Ishikawa (cell line): ENCODE measurements at regions not wholly inside any gene's neighbourhood (a gene's known extent, or its start where the extent isn't known, plus 50 kb on each side); places are given as distances from the start of the nearest gene placed in this dataset.

Experiments used
- CEBPB ChIP-seq: IDR thresholded peaks from 2 replicates; pipeline ENCODE4 v1.6.1; 2012
- CREB1 ChIP-seq: IDR thresholded peaks from 2 replicates; pipeline ENCODE4 v1.6.1; 2012; ENCODE audit warnings: low read depth
- EGR1 ChIP-seq: IDR thresholded peaks from 2 replicates; pipeline ENCODE4 v1.6.1; 2012
- EP300 ChIP-seq: IDR thresholded peaks from 2 replicates; pipeline ENCODE4 v1.6.1; 2012; ENCODE audit warnings: borderline replicate concordance
- FOXM1 ChIP-seq: IDR thresholded peaks from 2 replicates; pipeline ENCODE4 v1.6.1; 2012; ENCODE audit warnings: low read depth, borderline replicate concordance
- MAX ChIP-seq: IDR thresholded peaks from 2 replicates; pipeline ENCODE4 v1.6.1; 2012
- NFIC ChIP-seq: IDR thresholded peaks from 2 replicates; pipeline ENCODE4 v1.6.1; 2012
- RAD21 ChIP-seq: IDR thresholded peaks from 2 replicates; pipeline ENCODE4 v1.6.1; 2012; ENCODE audit warnings: low read depth
- REST ChIP-seq: IDR thresholded peaks from 2 replicates; pipeline ENCODE4 v1.6.1; 2012; ENCODE audit warnings: low read depth, mild to moderate bottlenecking
- TAF1 ChIP-seq: IDR thresholded peaks from 2 replicates; pipeline ENCODE4 v1.6.1; 2012; ENCODE audit warnings: low read depth, mild to moderate bottlenecking
- TCF12 ChIP-seq: IDR thresholded peaks from 2 replicates; pipeline ENCODE4 v1.6.1; 2012; ENCODE audit warnings: low read depth
- TEAD4 ChIP-seq: IDR thresholded peaks from 2 replicates; pipeline ENCODE4 v1.6.1; 2012
- USF1 ChIP-seq: IDR thresholded peaks from 2 replicates; pipeline ENCODE4 v1.6.1; 2012
- YY1 ChIP-seq: IDR thresholded peaks from 2 replicates; pipeline ENCODE4 v1.6.1; 2012; ENCODE audit warnings: low read depth
- ZBTB7A ChIP-seq: IDR thresholded peaks from 2 replicates; pipeline ENCODE4 v1.6.1; 2012; ENCODE audit warnings: low read depth

GRCh38 chr12:42758806-42759205 lies 169.3 kb upstream of the PRICKLE1 start:
- TF ChIP-seq TEAD4: no peak
- TF ChIP-seq NFIC: no peak
- no peak for TF ChIP-seq FOXM1
- no peak for TF ChIP-seq REST
- TF ChIP-seq EP300: no peak
- TF ChIP-seq USF1: no peak
- TF ChIP-seq TAF1: no peak
- no peak for TF ChIP-seq CREB1
- TF ChIP-seq RAD21: no peak
- no peak for TF ChIP-seq ZBTB7A
- TF ChIP-seq EGR1: no peak
- no peak for TF ChIP-seq MAX
- no peak for TF ChIP-seq TCF12
- no peak for TF ChIP-seq CEBPB
- no peak for TF ChIP-seq YY1

- no peak for TF ChIP-seq TAF1
- TF ChIP-seq ZBTB7A: 0 out of 2 replicates have a peak, but pooled peaks have one; percentile 10
Observed at GRCh38 chr12:42757624-42758119, 168.1 kb upstream of the PRICKLE1 start.

GRCh38 chr12:42756841-42757623 lies 167.5 kb upstream of the PRICKLE1 start:
- TF ChIP-seq ZBTB7A: 0 out of 2 replicates have a peak, but pooled peaks have one; percentile 80
- peak; percentile 100 for TF ChIP-seq TCF12
- TF ChIP-seq USF1: peak; percentile 5; the same call in 1 of the 2 replicates
- no peak; the same call in none of the 2 replicates for TF ChIP-seq EGR1
- TF ChIP-seq NFIC: peak; percentile 94
- peak; percentile 80 for TF ChIP-seq CEBPB
- TF ChIP-seq EP300: peak; percentile 100
- TF ChIP-seq TEAD4: peak; percentile 98
- TF ChIP-seq FOXM1: peak; percentile 99
- no peak for TF ChIP-seq TAF1
- TF ChIP-seq RAD21: peak; percentile 53
- TF ChIP-seq CREB1: peak; percentile 27
- peak; percentile 38; the same call in 1 of the 2 replicates for TF ChIP-seq REST
- TF ChIP-seq MAX: peak; percentile 81
- TF ChIP-seq YY1: peak; percentile 80; the same call in 1 of the 2 replicates

GRCh38 chr12:42750356-42750755 lies 160.8 kb upstream of the PRICKLE1 start:
- TF ChIP-seq EP300: no peak

- TF ChIP-seq EGR1 (no peak), REST (no peak), USF1 (no peak), EP300 (no peak)
Observed at GRCh38 chr12:42749239-42749638, 159.7 kb upstream of the PRICKLE1 start.
